ENCODE measurements at regions not wholly inside any gene's neighbourhood (a gene's known extent, or its start where the extent isn't known, plus 50 kb on each side); places are given as distances from the start of the nearest gene placed in this dataset.
A peak's percentile ranks its signal among the peaks of the same experiment; 100 is the strongest.

DNA sequence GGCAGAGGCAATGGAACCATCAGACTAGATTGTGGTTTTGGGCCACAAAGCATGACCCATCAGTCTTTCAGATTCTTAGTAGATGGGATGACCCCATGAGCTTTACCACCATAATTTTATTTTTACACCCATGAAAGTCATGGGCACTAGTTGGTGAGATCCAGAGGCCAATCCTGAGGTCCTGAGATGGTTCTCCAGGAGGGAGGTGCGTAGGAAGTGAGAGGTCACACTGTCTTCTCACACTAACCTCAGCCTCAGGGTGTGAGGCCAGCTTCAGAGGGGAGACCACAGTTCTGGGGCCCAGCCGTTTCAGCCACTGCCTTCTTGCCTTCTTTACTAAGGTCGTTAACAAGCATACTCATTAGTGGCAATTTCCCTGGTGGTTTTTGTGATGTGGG, 106.4 kb downstream of the AKAP11 start (continued):
- TF ChIP-seq, protein P1, sequence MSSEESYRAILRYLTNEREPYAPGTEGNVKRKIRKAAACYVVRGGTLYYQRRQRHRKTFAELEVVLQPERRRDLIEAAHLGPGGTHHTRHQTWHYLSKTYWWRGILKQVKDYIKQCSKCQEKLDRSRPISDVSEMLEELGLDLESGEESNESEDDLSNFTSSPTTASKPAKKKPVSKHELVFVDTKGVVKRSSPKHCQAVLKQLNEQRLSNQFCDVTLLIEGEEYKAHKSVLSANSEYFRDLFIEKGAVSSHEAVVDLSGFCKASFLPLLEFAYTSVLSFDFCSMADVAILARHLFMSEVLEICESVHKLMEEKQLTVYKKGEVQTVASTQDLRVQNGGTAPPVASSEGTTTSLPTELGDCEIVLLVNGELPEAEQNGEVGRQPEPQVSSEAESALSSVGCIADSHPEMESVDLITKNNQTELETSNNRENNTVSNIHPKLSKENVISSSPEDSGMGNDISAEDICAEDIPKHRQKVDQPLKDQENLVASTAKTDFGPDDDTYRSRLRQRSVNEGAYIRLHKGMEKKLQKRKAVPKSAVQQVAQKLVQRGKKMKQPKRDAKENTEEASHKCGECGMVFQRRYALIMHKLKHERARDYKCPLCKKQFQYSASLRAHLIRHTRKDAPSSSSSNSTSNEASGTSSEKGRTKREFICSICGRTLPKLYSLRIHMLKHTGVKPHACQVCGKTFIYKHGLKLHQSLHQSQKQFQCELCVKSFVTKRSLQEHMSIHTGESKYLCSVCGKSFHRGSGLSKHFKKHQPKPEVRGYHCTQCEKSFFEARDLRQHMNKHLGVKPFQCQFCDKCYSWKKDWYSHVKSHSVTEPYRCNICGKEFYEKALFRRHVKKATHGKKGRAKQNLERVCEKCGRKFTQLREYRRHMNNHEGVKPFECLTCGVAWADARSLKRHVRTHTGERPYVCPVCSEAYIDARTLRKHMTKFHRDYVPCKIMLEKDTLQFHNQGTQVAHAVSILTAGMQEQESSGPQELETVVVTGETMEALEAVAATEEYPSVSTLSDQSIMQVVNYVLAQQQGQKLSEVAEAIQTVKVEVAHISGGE (CRISPR knock-in tag; IDR thresholded peaks at IDR 0.05), result no peak
- TF ChIP-seq BMI1 (IDR thresholded peaks at IDR 0.05; ENCODE audit: borderline replicate concordance), result peak; percentile 78
- no peak for TF ChIP-seq RAD51 (IDR thresholded peaks at IDR 0.05)
- TF ChIP-seq MTA2 (IDR thresholded peaks at IDR 0.05; ENCODE audit: low read depth), result peak; percentile 100
- TF ChIP-seq BCL11A (IDR thresholded peaks at IDR 0.05; ENCODE audit: low read depth, low read length), result peak; percentile 94
- TF ChIP-seq ZNF24 (IDR thresholded peaks at IDR 0.05), result 0 out of 2 replicates have a peak, but pooled peaks have one; percentile 43
- no peak for TF ChIP-seq GABPA (IDR thresholded peaks at IDR 0.05; ENCODE audit: low read depth)
- TF ChIP-seq ZNF274 (IDR thresholded peaks at IDR 0.05; ENCODE audit: insufficient read depth, insufficient read length), result no peak
- TF ChIP-seq CHD1 (IDR thresholded peaks at IDR 0.05; ENCODE audit: low read depth, low read length), result no peak
- TF ChIP-seq SMARCA5 (IDR thresholded peaks at IDR 0.05), result peak; percentile 26
- TF ChIP-seq, protein P2, sequence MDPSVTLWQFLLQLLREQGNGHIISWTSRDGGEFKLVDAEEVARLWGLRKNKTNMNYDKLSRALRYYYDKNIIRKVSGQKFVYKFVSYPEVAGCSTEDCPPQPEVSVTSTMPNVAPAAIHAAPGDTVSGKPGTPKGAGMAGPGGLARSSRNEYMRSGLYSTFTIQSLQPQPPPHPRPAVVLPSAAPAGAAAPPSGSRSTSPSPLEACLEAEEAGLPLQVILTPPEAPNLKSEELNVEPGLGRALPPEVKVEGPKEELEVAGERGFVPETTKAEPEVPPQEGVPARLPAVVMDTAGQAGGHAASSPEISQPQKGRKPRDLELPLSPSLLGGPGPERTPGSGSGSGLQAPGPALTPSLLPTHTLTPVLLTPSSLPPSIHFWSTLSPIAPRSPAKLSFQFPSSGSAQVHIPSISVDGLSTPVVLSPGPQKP (IDR thresholded peaks at IDR 0.05; ENCODE audit: low read depth, low read length), result no peak; the same call in 1 of the 2 replicates
- no peak for TF ChIP-seq ZSCAN29 (IDR thresholded peaks at IDR 0.05)
- TF ChIP-seq MYB (IDR thresholded peaks at IDR 0.05; ENCODE audit: borderline replicate concordance, low read depth, low read length), result peak; percentile 73
- no peak for TF ChIP-seq USF1 (IDR thresholded peaks at IDR 0.05; ENCODE audit: borderline replicate concordance, extremely low read length, insufficient read depth, low read depth, low read length)
- peak; percentile 76; the same call in 1 of the 2 replicates for TF ChIP-seq GATAD2B (conservative IDR thresholded peaks at IDR 0.05; ENCODE audit: low read depth)
- peak; percentile 99 for TF ChIP-seq NR2F1 (conservative IDR thresholded peaks at IDR 0.05)
- TF ChIP-seq HDAC2 (IDR thresholded peaks at IDR 0.05), result no peak
- no peak for TF ChIP-seq PAX8 (IDR thresholded peaks at IDR 0.05)
- no peak for TF ChIP-seq ZBTB40 (IDR thresholded peaks at IDR 0.05; ENCODE audit: borderline replicate concordance)
- TF ChIP-seq RAD21 (IDR thresholded peaks at IDR 0.05; ENCODE audit: insufficient read depth, low read depth, low read length), result 0 out of 2 replicates have a peak, but pooled peaks have one; percentile 8
- TF ChIP-seq, protein P3, sequence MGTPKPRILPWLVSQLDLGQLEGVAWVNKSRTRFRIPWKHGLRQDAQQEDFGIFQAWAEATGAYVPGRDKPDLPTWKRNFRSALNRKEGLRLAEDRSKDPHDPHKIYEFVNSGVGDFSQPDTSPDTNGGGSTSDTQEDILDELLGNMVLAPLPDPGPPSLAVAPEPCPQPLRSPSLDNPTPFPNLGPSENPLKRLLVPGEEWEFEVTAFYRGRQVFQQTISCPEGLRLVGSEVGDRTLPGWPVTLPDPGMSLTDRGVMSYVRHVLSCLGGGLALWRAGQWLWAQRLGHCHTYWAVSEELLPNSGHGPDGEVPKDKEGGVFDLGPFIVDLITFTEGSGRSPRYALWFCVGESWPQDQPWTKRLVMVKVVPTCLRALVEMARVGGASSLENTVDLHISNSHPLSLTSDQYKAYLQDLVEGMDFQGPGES (IDR thresholded peaks at IDR 0.05), result no peak
- TF ChIP-seq FOS (IDR thresholded peaks at IDR 0.05; ENCODE audit: borderline replicate concordance, extremely low read depth, insufficient read length), result no peak
- TF ChIP-seq NFYA (IDR thresholded peaks at IDR 0.05; ENCODE audit: borderline replicate concordance, low read depth, low read length), result no peak
